Neuronal stem cell (in vitro differentiated cells): ENCODE measurements at regions not wholly inside any gene's neighbourhood (a gene's known extent, or its start where the extent isn't known, plus 50 kb on each side); places are given as distances from the start of the nearest gene placed in this dataset.

Source experiments
- DNase-seq: peaks from one replicate; pipeline ENCODE4 v3.0.0-alpha.2; 2013; ENCODE audit warnings: low spot score
- H2AFZ ChIP-seq: one replicate; pipeline ENCODE4 v1.6.1; 2013; ENCODE audit warnings: mild to moderate bottlenecking, low read length, inconsistent platforms
- H2AK5ac ChIP-seq: 2 replicates; pipeline ENCODE4 v1.6.1; 2013; ENCODE audit warnings: low read depth, mild to moderate bottlenecking, inconsistent platforms, low read length, moderate library complexity, mixed read lengths
- H2BK120ac ChIP-seq: 2 replicates; pipeline ENCODE4 v1.6.1; 2013; ENCODE audit warnings: low read depth, mild to moderate bottlenecking, inconsistent platforms, low read length, moderate library complexity, mixed read lengths
- H2BK12ac ChIP-seq: one replicate; pipeline ENCODE4 v1.6.1; 2013; ENCODE audit warnings: low read length, inconsistent platforms
- H2BK15ac ChIP-seq: 2 replicates; pipeline ENCODE4 v1.6.1; 2013; ENCODE audit warnings: mild to moderate bottlenecking, low read length, inconsistent platforms, mixed read lengths
- H2BK5ac ChIP-seq: one replicate; pipeline ENCODE4 v1.6.1; 2013; ENCODE audit warnings: inconsistent platforms, mild to moderate bottlenecking, low read length, moderate library complexity
- H3K14ac ChIP-seq: one replicate; pipeline ENCODE4 v1.6.1; 2013; ENCODE audit warnings: low read length, inconsistent platforms
- H3K18ac ChIP-seq: 2 replicates; pipeline ENCODE4 v1.6.1; 2013; ENCODE audit warnings: low read length, inconsistent platforms
- H3K23ac ChIP-seq: 2 replicates; pipeline ENCODE4 v1.6.1; 2013; ENCODE audit warnings: low read depth, mild to moderate bottlenecking, mixed read lengths, low read length, inconsistent platforms; ENCODE audit not compliant: poor library complexity
- H3K27ac ChIP-seq: replicated peaks from 3 replicates; pipeline ENCODE4 v1.5.1; 2013; ENCODE audit warnings: low read length, inconsistent platforms
- H3K27me3 ChIP-seq, 3 experiments: 2 replicates each; pipeline ENCODE4 v1.6.1; 2013; ENCODE audit warnings: low read length in 3 of 3, mild to moderate bottlenecking in 2 of 3, inconsistent platforms in 1 of 3, low read depth in 1 of 3, mixed read lengths in 1 of 3, moderate library complexity in 1 of 3; ENCODE audit not compliant: control insufficient read depth in 3 of 3, insufficient read depth in 3 of 3
- H3K36me3 ChIP-seq, 2 donors: replicated peaks in 1 of 2; 2 replicates each; pipeline ENCODE4 v1.6.1; 2013; ENCODE audit warnings: low read length in 2 of 2; ENCODE audit not compliant: control insufficient read depth in 2 of 2, insufficient read depth in 2 of 2
- H3K4ac ChIP-seq: 2 replicates; pipeline ENCODE4 v1.6.1; 2013; ENCODE audit warnings: inconsistent platforms, mild to moderate bottlenecking, low read length, moderate library complexity
- H3K4me1 ChIP-seq, 2 donors: 1 replicate in 1 of 2; 2 replicates in 1 of 2; pipeline ENCODE4 v1.6.1; 2013; ENCODE audit warnings: low read length in 2 of 2, low read depth in 1 of 2; ENCODE audit not compliant: control insufficient read depth in 2 of 2, insufficient read depth in 1 of 2
- H3K4me2 ChIP-seq: one replicate; pipeline ENCODE4 v1.6.1; 2013; ENCODE audit warnings: mild to moderate bottlenecking, low read length, inconsistent platforms; ENCODE audit not compliant: insufficient read depth, poor library complexity, severe bottlenecking
- H3K4me3 ChIP-seq, 2 donors: 2 replicates each; pipeline ENCODE4 v1.5.1; 2013; ENCODE audit warnings: low read length in 2 of 2, mild to moderate bottlenecking in 2 of 2, inconsistent platforms in 1 of 2, moderate library complexity in 1 of 2
- H3K79me1 ChIP-seq: one replicate; pipeline ENCODE4 v1.6.1; 2013; ENCODE audit warnings: low read depth, mild to moderate bottlenecking, inconsistent platforms, low read length, moderate library complexity
- H3K9ac ChIP-seq: one replicate; pipeline ENCODE4 v1.6.1; 2013; ENCODE audit warnings: mild to moderate bottlenecking, low read depth, low read length, inconsistent platforms; ENCODE audit not compliant: poor library complexity
- H3K9me3 ChIP-seq, 2 donors: replicated peaks in 1 of 2; 2 replicates each; pipeline versions ENCODE3 to v1.6.1; 2013; ENCODE audit warnings: low read length in 2 of 2, mild to moderate bottlenecking in 2 of 2, inconsistent platforms in 1 of 2, low read depth in 1 of 2, mixed read lengths in 1 of 2, moderate library complexity in 1 of 2; ENCODE audit not compliant: control insufficient read depth in 2 of 2, insufficient read depth in 1 of 2
- H4K8ac ChIP-seq: one replicate; pipeline ENCODE4 v1.6.1; 2013; ENCODE audit warnings: low read depth, mild to moderate bottlenecking, inconsistent platforms, low read length, moderate library complexity
- H4K91ac ChIP-seq: one replicate; pipeline ENCODE4 v1.6.1; 2013; ENCODE audit warnings: low read length, low read depth, mild to moderate bottlenecking, inconsistent platforms; ENCODE audit not compliant: poor library complexity
- WGBS, 2 donors: extraction: QIAGEN DNeasy Blood & Tissue Kit; methylation state at CpG; one replicate each; pipeline ENCODE4 v1.1.7; 2013; ENCODE audit warnings: missing lambda C conversion rate in 2 of 2, mixed read lengths in 1 of 2; ENCODE audit not compliant: insufficient read length in 2 of 2, insufficient replicate concordance in 1 of 2; ENCODE audit errors: extremely low coverage in 2 of 2; 5-methylcytosine and 5-hydroxymethylcytosine counted together

DNA sequence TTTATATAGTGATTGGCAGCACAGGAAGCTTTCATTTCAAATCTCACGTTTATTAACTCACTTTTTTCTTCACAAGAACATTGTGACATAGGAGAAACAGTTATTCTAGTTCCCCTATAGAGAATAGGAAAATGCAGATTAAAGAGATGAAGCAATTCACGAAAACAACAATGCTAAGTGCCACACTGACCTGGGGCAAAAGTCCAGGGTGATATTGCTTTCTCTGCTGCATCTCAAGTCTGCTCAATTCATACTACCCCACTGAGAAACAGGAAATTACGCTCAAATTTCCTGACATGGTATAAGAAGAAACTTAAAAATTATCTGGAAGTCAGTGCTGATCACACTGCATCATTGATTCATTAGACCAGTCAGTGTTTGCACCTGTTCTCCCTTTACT is 66.7 kb upstream of the SEMA6D start:
- Histone ChIP-seq H3K4me3 (no peak overlapping the region), H3K9me3 (no peaks in the 10 kb centered on the region), H3K9ac (no peak overlapping the region), H2BK5ac (no peak overlapping the region), H3K27me3 (no peaks in the 10 kb centered on the region), H3K4me2 (no peak overlapping the region), H2BK15ac (no peak overlapping the region), H3K18ac (no peak overlapping the region), H4K8ac (no peak overlapping the region), H3K36me3 (no peaks in the 10 kb centered on the region), H3K79me1 (no peaks in the 10 kb centered on the region), H4K91ac (no peak overlapping the region), H2AFZ (no peak overlapping the region), H2AK5ac (no peak overlapping the region), H2BK120ac (no peak overlapping the region), H3K4ac (no peak overlapping the region), H2BK12ac (no peak overlapping the region), H3K27ac (no peak overlapping the region), H3K23ac (no peak overlapping the region), H3K4me1 (no peaks in the 10 kb centered on the region), H3K14ac (no peak overlapping the region)
- no CpG with 5 or more reads among the region's 3 CpGs for whole genome bisulfite sequencing, 2 donors
- DNase-seq: no peak

DNA sequence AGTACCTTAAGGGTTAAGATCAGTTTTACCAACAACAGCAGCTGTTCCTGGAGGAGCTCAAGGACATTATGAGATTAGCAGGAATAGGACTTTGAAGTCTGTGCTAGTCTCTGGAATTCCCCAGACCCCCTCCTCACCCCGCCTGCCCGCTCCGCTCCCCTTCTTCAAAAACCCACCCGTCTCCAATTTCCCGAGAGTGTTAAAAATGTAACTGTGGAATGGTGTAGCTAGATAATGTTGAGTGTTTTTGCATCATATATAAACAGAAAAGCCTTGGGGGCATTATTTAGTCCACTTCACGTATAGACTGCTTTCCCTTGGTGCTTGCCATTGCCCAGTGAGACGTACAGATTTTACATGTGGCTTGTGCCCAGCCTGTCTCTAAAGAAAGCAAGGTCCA is 65.0 kb upstream of the SEMA6D start:
- H2BK15ac ChIP-seq: no peak overlapping the region
- WGBS, 2 donors: no CpG with 5 or more reads among the region's 7 CpGs
- no peaks in the 10 kb centered on the region for H3K79me1 ChIP-seq
- no peak overlapping the region for H3K4ac ChIP-seq
- H2BK120ac ChIP-seq: no peak overlapping the region
- no peak overlapping the region for H3K23ac ChIP-seq
- no peak overlapping the region for H3K4me2 ChIP-seq
- no peak overlapping the region for H4K91ac ChIP-seq
- H3K36me3 ChIP-seq: no peaks in the 10 kb centered on the region
- H3K18ac ChIP-seq: no peak overlapping the region
- H3K14ac ChIP-seq: no peak overlapping the region
- no peak overlapping the region for H2BK12ac ChIP-seq
- H3K27ac ChIP-seq: no peak overlapping the region
- no peaks in the 10 kb centered on the region for H3K4me1 ChIP-seq
- no peak overlapping the region for H4K8ac ChIP-seq
- H3K4me3 ChIP-seq: no peak overlapping the region
- no peak overlapping the region for H2AFZ ChIP-seq
- H3K27me3 ChIP-seq: no peaks in the 10 kb centered on the region
- no peaks in the 10 kb centered on the region for H3K9me3 ChIP-seq
- H3K9ac ChIP-seq: no peak overlapping the region
- H2BK5ac ChIP-seq: no peak overlapping the region
- H2AK5ac ChIP-seq: no peak overlapping the region
- DNase-seq: no peak

DNA sequence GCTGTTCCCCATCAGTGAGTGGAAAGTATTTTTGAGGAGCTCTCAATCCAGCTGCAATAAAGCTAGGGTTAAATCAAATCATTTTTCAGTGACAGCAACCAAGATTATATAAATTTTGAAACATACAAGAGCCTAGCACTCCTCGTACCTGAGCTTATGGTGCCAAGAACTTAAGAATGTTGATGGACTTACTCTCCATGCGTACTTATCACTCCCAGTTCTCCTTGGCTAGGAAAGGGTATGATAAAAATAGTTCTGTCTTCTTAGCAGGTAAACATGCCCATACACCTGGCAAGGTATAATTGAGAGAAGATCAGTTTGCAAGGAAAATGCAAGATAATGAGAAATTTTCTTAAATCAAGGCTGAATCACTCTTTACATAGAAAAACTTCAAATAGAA is 64.5 kb upstream of the SEMA6D start:
- H4K8ac ChIP-seq: no peak overlapping the region
- H2AK5ac ChIP-seq: no peak overlapping the region
- DNase-seq: no peak
- no peak overlapping the region for H3K27ac ChIP-seq
- H2AFZ ChIP-seq: no peak overlapping the region
- no peak overlapping the region for H2BK15ac ChIP-seq
- no CpG with 5 or more reads among the region's 2 CpGs for WGBS, 2 donors
- no peaks in the 10 kb centered on the region for H3K36me3 ChIP-seq
- no peak overlapping the region for H3K18ac ChIP-seq
- no peak overlapping the region for H3K4me2 ChIP-seq
- H2BK120ac ChIP-seq: no peak overlapping the region
- no peak overlapping the region for H3K4me3 ChIP-seq
- H2BK12ac ChIP-seq: no peak overlapping the region
- H3K23ac ChIP-seq: no peak overlapping the region
- no peaks in the 10 kb centered on the region for H3K9me3 ChIP-seq
- no peak overlapping the region for H3K9ac ChIP-seq
- no peak overlapping the region for H2BK5ac ChIP-seq
- no peaks in the 10 kb centered on the region for H3K79me1 ChIP-seq
- no peak overlapping the region for H3K4ac ChIP-seq
- no peak overlapping the region for H4K91ac ChIP-seq
- no peaks in the 10 kb centered on the region for H3K4me1 ChIP-seq
- H3K14ac ChIP-seq: no peak overlapping the region
- no peaks in the 10 kb centered on the region for H3K27me3 ChIP-seq

DNA sequence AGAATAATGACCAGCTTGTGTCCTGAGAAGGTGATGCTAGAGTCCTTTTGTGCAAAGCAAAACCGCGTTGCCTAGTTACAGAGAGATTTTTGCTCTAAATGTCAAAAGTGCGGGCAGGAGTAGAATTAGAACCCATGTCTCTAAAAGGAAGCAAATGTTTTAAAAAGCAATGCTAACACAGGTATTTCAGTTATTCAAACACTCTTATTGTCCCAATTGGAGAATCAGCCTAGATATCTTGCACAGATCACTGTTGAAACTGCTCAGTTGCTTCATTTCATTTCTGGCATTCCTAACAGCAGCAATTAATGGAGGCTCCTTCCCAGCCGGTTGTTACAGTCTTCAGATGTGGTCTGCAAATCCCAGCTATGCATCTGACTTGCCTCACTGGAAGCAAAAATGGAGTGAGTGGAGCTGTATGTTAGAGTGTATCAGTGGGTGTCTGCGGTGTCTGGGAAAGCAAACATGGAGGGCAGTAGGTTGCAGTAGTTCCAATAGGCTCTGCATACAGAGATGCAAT is 55.6 kb upstream of the SEMA6D start:
- Histone ChIP-seq H3K4me2 (no peak overlapping the region), H3K9ac (no peak overlapping the region), H2BK12ac (no peak overlapping the region), H3K27me3 (no peaks in the 10 kb centered on the region), H2BK120ac (no peak overlapping the region), H3K9me3 (no peaks in the 10 kb centered on the region), H2BK5ac (no peak overlapping the region), H3K4me3 (no peak overlapping the region), H3K18ac (no peak overlapping the region), H4K8ac (no peak overlapping the region), H3K4me1 (peaks cover 0 to 4% of the 10 kb centered on the region in 2 donors), H2BK15ac (no peak overlapping the region), H4K91ac (no peak overlapping the region), H3K27ac (no peak overlapping the region), H3K4ac (no peak overlapping the region), H3K14ac (no peak overlapping the region), H2AFZ (no peak overlapping the region), H3K36me3 (no peaks in the 10 kb centered on the region), H2AK5ac (no peak overlapping the region), H3K23ac (no peak overlapping the region), H3K79me1 (no peaks in the 10 kb centered on the region)
- WGBS, 2 donors: no CpG with 5 or more reads among the region's 5 CpGs
- no peak for DNase-seq
